ENCODE measurements at regions not wholly inside any gene's neighbourhood (a gene's known extent, or its start where the extent isn't known, plus 50 kb on each side); places are given as distances from the start of the nearest gene placed in this dataset.

DNA sequence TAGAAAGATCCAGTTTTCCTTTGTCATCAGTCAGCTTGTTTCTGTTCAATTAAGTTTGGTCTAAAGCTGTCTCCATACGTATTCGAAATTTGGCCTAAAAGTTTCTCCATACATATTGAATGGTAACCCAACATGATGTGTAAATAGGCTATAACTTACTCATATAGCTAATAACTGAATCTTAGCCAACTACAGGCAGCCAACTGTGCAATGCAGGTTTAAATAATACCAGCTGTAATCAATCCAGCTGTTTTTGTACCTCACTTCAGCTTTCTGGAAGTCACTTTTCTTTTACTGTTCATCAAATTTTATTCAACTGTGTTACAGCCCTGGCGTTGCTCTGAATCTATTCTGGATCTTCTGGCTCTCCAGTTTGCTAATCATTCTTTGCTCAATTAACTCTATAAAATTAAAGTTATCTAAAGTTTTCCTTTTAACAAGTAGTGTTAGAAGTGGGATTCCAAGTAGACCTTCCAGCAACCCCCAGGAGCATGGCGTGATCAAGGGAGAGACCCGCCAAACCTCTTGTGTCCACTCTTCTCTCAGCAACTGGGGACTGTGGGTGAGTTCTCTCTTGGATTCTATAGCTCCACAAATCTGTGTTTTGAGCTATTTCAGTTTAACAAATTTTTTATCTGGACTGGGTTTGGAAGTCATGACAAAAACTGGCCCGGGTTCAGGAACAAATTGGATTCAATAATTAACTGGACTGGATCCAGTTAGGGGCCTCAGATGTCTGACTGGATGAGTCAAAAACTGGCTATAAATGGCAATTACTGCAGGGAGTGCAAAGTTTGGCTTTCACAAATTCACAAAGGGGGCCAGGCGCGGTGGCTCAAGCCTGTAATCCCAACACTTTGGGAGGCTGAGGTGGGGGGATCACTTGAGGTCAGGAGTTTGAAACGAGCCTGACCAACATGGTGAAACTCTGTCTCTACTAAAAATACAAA lies 329.7 kb upstream of the ST6GAL2 start:
- H3K36me3 ChIP-seq (replicated peaks in 1 of 2; ENCODE audit: control insufficient read depth in 1 of 2, insufficient read depth in 2 of 2, low read length in 1 of 2) = no peaks in the 10 kb centered on the region
- no peaks in the 10 kb centered on the region for H3F3A ChIP-seq (replicated peaks; ENCODE audit: insufficient read depth)
- H3K27ac ChIP-seq (ENCODE audit: low read depth in 2 of 2, low read length in 1 of 2) = no peak overlapping the region
- no peaks in the 10 kb centered on the region for H3K4me1 ChIP-seq (ENCODE audit: control insufficient read depth in 1 of 2, insufficient read depth in 2 of 2, low read depth in 1 of 2, low read length in 1 of 2)
- H3K4me2 ChIP-seq = no peak overlapping the region
- H3K9me3 ChIP-seq = no peaks in the 10 kb centered on the region
- H3K9ac ChIP-seq = no peak overlapping the region
- POLR2A ChIA-PET = no interaction called here
- no peaks in the 10 kb centered on the region for H3K9me2 ChIP-seq
- no peak overlapping the region for H2AFZ ChIP-seq (ENCODE audit: low read depth)
- no peaks in the 10 kb centered on the region for H3K79me2 ChIP-seq (ENCODE audit: insufficient read depth)
- 47% methylated on average over 9 of the region's 9 CpGs for WGBS (ENCODE audit: low lambda C conversion rate)
- H3K27me3 ChIP-seq (ENCODE audit: insufficient read depth) = no peaks in the 10 kb centered on the region
- TF ChIP-seq SMC3 (IDR thresholded peaks at IDR 0.05; ENCODE audit: low read depth, low read length) (no peak), SIN3A (IDR thresholded peaks at IDR 0.05; ENCODE audit: borderline replicate concordance, low read depth, low read length) (no peak), NFIC (IDR thresholded peaks at IDR 0.05; ENCODE audit: borderline replicate concordance) (no peak), TCF12 (IDR thresholded peaks at IDR 0.05) (no peak), RFX5 (IDR thresholded peaks at IDR 0.05; ENCODE audit: low read length) (no peak), RXRA (IDR thresholded peaks at IDR 0.05; ENCODE audit: borderline replicate concordance, low read depth) (no peak), MEF2A (IDR thresholded peaks at IDR 0.05; ENCODE audit: borderline replicate concordance, low read depth) (no peak), JUND (IDR thresholded peaks at IDR 0.05) (no peak), GATA2 (CRISPR knock-in tag; IDR thresholded peaks at IDR 0.05) (no peak), EP300 (IDR thresholded peaks at IDR 0.05; ENCODE audit: borderline replicate concordance in 1 of 2, low read depth in 1 of 2, low read length in 1 of 2) (no peak), FOSL2 (IDR thresholded peaks at IDR 0.05; ENCODE audit: borderline replicate concordance, low read depth) (no peak), MXI1 (IDR thresholded peaks at IDR 0.05; ENCODE audit: low read depth, low read length) (no peak)
- TF ChIP-seq, protein P1, sequence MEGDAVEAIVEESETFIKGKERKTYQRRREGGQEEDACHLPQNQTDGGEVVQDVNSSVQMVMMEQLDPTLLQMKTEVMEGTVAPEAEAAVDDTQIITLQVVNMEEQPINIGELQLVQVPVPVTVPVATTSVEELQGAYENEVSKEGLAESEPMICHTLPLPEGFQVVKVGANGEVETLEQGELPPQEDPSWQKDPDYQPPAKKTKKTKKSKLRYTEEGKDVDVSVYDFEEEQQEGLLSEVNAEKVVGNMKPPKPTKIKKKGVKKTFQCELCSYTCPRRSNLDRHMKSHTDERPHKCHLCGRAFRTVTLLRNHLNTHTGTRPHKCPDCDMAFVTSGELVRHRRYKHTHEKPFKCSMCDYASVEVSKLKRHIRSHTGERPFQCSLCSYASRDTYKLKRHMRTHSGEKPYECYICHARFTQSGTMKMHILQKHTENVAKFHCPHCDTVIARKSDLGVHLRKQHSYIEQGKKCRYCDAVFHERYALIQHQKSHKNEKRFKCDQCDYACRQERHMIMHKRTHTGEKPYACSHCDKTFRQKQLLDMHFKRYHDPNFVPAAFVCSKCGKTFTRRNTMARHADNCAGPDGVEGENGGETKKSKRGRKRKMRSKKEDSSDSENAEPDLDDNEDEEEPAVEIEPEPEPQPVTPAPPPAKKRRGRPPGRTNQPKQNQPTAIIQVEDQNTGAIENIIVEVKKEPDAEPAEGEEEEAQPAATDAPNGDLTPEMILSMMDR (IDR thresholded peaks at IDR 0.05) = no peak
- TF ChIP-seq, protein P2, sequence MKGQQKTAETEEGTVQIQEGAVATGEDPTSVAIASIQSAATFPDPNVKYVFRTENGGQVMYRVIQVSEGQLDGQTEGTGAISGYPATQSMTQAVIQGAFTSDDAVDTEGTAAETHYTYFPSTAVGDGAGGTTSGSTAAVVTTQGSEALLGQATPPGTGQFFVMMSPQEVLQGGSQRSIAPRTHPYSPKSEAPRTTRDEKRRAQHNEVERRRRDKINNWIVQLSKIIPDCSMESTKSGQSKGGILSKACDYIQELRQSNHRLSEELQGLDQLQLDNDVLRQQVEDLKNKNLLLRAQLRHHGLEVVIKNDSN (IDR thresholded peaks at IDR 0.05; ENCODE audit: borderline replicate concordance, low read depth) = no peak
- CTCF ChIA-PET = no interaction called here
- H4K20me1 ChIP-seq (ENCODE audit: insufficient read depth) = no peaks in the 10 kb centered on the region
- no peak for DNase-seq
- H3K4me3 ChIP-seq (ENCODE audit: low read depth in 2 of 2, low read length in 1 of 2) = no peak overlapping the region

DNA sequence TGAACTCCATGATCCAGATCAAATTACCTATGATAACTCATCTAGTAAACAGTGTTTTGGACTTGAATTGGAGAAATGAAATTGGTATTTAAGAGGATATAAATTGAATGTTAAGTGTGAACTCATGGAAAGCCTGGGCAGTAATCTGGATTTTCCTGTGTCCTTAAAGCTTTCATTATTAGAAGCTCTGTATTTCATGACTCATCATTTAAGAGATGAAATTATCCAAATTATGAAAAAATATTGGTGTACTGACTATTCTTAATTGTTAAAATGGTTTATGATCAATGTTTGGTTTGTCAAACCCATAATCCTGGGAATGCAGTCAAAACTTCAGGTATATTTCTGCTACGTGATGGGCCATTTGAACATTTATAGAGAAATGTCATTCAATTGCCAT lies 332.2 kb upstream of the ST6GAL2 start:
- no peak overlapping the region for H3K27ac ChIP-seq (ENCODE audit: low read depth in 2 of 2, low read length in 1 of 2)
- no peaks in the 10 kb centered on the region for H3K36me3 ChIP-seq (replicated peaks in 1 of 2; ENCODE audit: control insufficient read depth in 1 of 2, insufficient read depth in 2 of 2, low read length in 1 of 2)
- H3F3A ChIP-seq (replicated peaks; ENCODE audit: insufficient read depth) = no peaks in the 10 kb centered on the region
- no peaks in the 10 kb centered on the region for H4K20me1 ChIP-seq (ENCODE audit: insufficient read depth)
- CTCF ChIA-PET = no interaction called here
- WGBS (ENCODE audit: low lambda C conversion rate) = 48% methylated on average over 1 of the region's 1 CpG
- no peak overlapping the region for H3K9ac ChIP-seq
- no peaks in the 10 kb centered on the region for H3K4me1 ChIP-seq (ENCODE audit: control insufficient read depth in 1 of 2, insufficient read depth in 2 of 2, low read depth in 1 of 2, low read length in 1 of 2)
- no peaks in the 10 kb centered on the region for H3K79me2 ChIP-seq (ENCODE audit: insufficient read depth)
- POLR2A ChIA-PET = no interaction called here
- no peak for DNase-seq
- no peaks in the 10 kb centered on the region for H3K9me3 ChIP-seq
- TF ChIP-seq NRF1 (IDR thresholded peaks at IDR 0.05; ENCODE audit: low read depth, low read length) (no peak), YY1 (IDR thresholded peaks at IDR 0.05; ENCODE audit: low read depth) (no peak), SMC3 (IDR thresholded peaks at IDR 0.05; ENCODE audit: low read depth, low read length) (no peak), TEAD4 (IDR thresholded peaks at IDR 0.05; ENCODE audit: borderline replicate concordance, insufficient read depth) (no peak), RCOR1 (IDR thresholded peaks at IDR 0.05; ENCODE audit: low read length) (no peak), NFIC (IDR thresholded peaks at IDR 0.05; ENCODE audit: borderline replicate concordance) (no peak), FOSL2 (IDR thresholded peaks at IDR 0.05; ENCODE audit: borderline replicate concordance, low read depth) (no peak), TCF12 (IDR thresholded peaks at IDR 0.05) (no peak)
- TF ChIP-seq, protein P3, sequence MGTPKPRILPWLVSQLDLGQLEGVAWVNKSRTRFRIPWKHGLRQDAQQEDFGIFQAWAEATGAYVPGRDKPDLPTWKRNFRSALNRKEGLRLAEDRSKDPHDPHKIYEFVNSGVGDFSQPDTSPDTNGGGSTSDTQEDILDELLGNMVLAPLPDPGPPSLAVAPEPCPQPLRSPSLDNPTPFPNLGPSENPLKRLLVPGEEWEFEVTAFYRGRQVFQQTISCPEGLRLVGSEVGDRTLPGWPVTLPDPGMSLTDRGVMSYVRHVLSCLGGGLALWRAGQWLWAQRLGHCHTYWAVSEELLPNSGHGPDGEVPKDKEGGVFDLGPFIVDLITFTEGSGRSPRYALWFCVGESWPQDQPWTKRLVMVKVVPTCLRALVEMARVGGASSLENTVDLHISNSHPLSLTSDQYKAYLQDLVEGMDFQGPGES (IDR thresholded peaks at IDR 0.05; ENCODE audit: low read depth, low read length) = no peak
- no peaks in the 10 kb centered on the region for H3K27me3 ChIP-seq (ENCODE audit: insufficient read depth)
- no peak overlapping the region for H3K4me3 ChIP-seq (ENCODE audit: low read depth in 2 of 2, low read length in 1 of 2)
- no peaks in the 10 kb centered on the region for H3K9me2 ChIP-seq
- H3K4me2 ChIP-seq = no peak overlapping the region
- H2AFZ ChIP-seq (ENCODE audit: low read depth) = no peak overlapping the region

Measured in SK-N-SH (cell line).